AG04449 (cell line): ENCODE measurements at regions not wholly inside any gene's neighbourhood (a gene's known extent, or its start where the extent isn't known, plus 50 kb on each side); places are given as distances from the start of the nearest gene placed in this dataset.

Experiments
- CTCF ChIA-PET: fragments of 350-600 bp; formaldehyde crosslinking; extraction: SDS; loops from one replicate; lab custom pipeline; 2021; ENCODE audit warnings: antibody characterized with exemption; lab: Yijun Ruan, JAX
- POLR2A ChIA-PET: fragments of 400-600, 350-600 bp; formaldehyde crosslinking; extraction: SDS; loops from one replicate; lab custom pipeline; 2020; ENCODE audit warnings: antibody characterized with exemption, inconsistent platforms; lab: Yijun Ruan, JAX
- DNase-seq: peaks from one replicate; pipeline ENCODE4 v3.0.0-alpha.2; 2010; ENCODE audit warnings: low read depth, low spot score
- H3K4me3 ChIP-seq: 2 replicates; pipeline ENCODE4 v1.5.1; 2011; ENCODE audit warnings: low read depth, mild to moderate bottlenecking, control low read depth, low read length
- CTCF ChIP-seq: IDR thresholded peaks from one replicate; pipeline ENCODE4 v1.5.1; 2011; ENCODE audit warnings: mild to moderate bottlenecking, moderate library complexity, low read length, control low read depth, inconsistent platforms; ENCODE audit not compliant: insufficient read depth; ENCODE audit errors: missing control alignments

- no peak for DNase-seq
- CTCF ChIA-PET = no interaction called here
- no peak for TF ChIP-seq CTCF
- H3K4me3 ChIP-seq = no peak overlapping the region
- POLR2A ChIA-PET = no interaction called here
Observed at GRCh38 chr3:153702106-153702505, 419.1 kb upstream of the ARHGEF26 start.

GRCh38 chr3:153704115-153704514, 417.1 kb upstream of the ARHGEF26 start:
- CTCF ChIA-PET = no interaction called here
- TF ChIP-seq CTCF = no peak
- POLR2A ChIA-PET = no interaction called here
- no peak for DNase-seq
- H3K4me3 ChIP-seq = no peak overlapping the region

DNA sequence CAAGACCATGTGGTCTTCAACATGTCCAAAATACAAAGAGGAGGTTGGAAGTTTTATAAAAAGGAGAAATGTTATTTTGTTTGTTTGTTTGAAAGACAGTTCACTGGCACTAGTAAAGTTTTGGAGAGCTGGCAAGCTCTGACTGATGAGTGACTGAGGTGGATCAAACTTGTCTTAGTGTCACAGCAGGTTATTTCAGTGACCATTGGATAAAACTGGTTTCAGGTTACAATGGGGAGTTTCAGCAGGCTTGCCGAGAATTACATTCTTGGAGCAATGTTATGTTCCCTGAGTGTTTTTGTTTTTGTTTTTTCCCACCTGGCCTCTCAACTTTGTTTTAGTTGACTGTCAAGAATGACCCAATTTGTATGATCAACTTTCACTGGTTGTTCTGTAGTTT, 414.5 kb upstream of the ARHGEF26 start:
- no peak overlapping the region for H3K4me3 ChIP-seq
- ChIA-PET CTCF (no interaction called here), POLR2A (no interaction called here)
- TF ChIP-seq CTCF = no peak
- DNase-seq = no peak

- ChIA-PET CTCF (no interaction called here), POLR2A (no interaction called here)
- no peak for TF ChIP-seq CTCF
- no peak overlapping the region for H3K4me3 ChIP-seq
- DNase-seq = no peak
Observed at GRCh38 chr3:153714016-153714415, 407.2 kb upstream of the ARHGEF26 start.

GRCh38 chr3:153714588-153715290, 406.5 kb upstream of the ARHGEF26 start:
- no peak for TF ChIP-seq CTCF
- no peak for DNase-seq
- H3K4me3 ChIP-seq = no peak overlapping the region
- POLR2A ChIA-PET = no interaction called here
- CTCF ChIA-PET = no interaction called here

GRCh38 chr3:153722157-153722556, 399.0 kb upstream of the ARHGEF26 start:
- DNase-seq = no peak
- ChIA-PET POLR2A (no interaction called here), CTCF (no interaction called here)
- TF ChIP-seq CTCF = no peak
- no peak overlapping the region for H3K4me3 ChIP-seq
